ENCODE measurements at regions not wholly inside any gene's neighbourhood (a gene's known extent, or its start where the extent isn't known, plus 50 kb on each side); places are given as distances from the start of the nearest gene placed in this dataset.

GRCh38 chr4:159881158-159881557, 778.3 kb downstream of the RAPGEF2 start (continued):
- TF ChIP-seq CREB1 (IDR thresholded peaks at IDR 0.05; ENCODE audit: low read depth) (no peak), SREBF2 (IDR thresholded peaks at IDR 0.05; ENCODE audit: low read length) (no peak), E2F4 (IDR thresholded peaks at IDR 0.05; ENCODE audit: low read depth, low read length) (no peak), YBX1 (IDR thresholded peaks at IDR 0.05) (no peak)

GRCh38 chr4:159884989-159885388, 782.1 kb downstream of the RAPGEF2 start:
- Histone ChIP-seq H3K4me3 (no peak overlapping the region), H3K9me3 (replicated peaks; ENCODE audit: control insufficient read depth, insufficient read depth, low read length) (no peaks in the 10 kb centered on the region), H3K79me2 (ENCODE audit: control insufficient read depth, insufficient read depth, low read length) (no peaks in the 10 kb centered on the region), H2AFZ (ENCODE audit: control insufficient read depth, low read depth, low read length) (no peak overlapping the region), H3K27me3 (replicated peaks in 1 of 2; ENCODE audit: control insufficient read depth in 2 of 2, insufficient read depth in 2 of 2, low read length in 1 of 2) (no peaks in the 10 kb centered on the region), H3K9ac (ENCODE audit: control insufficient read depth, insufficient read depth, low read length) (no peak overlapping the region), H4K20me1 (ENCODE audit: control insufficient read depth, insufficient read depth) (no peaks in the 10 kb centered on the region), H3K4me1 (ENCODE audit: control insufficient read depth, insufficient read depth, low read length) (no peaks in the 10 kb centered on the region), H3K4me2 (ENCODE audit: control insufficient read depth, insufficient read depth) (no peak overlapping the region), H3K36me3 (ENCODE audit: control insufficient read depth in 2 of 2, insufficient read depth in 2 of 2, low read length in 1 of 2) (no peaks in the 10 kb centered on the region), H3K27ac (ENCODE audit: control insufficient read depth, insufficient read depth) (no peak overlapping the region)
- RAD21 ChIA-PET (ENCODE audit: unreplicated experiment): no interaction called here
- SMC1A ChIA-PET (ENCODE audit: uncharacterized antibody, unreplicated experiment): no interaction called here
- BruUV-seq (replicated peaks): no TSS peak
- in situ Hi-C loops (cut with MboI) (no loop called here), intact Hi-C loops (cut with micrococcal nuclease; ENCODE audit: unreplicated experiment) (no loop called here)
- TF ChIP-seq NR2C1 (IDR thresholded peaks at IDR 0.05) (no peak), PML (IDR thresholded peaks at IDR 0.05; ENCODE audit: low read length) (no peak), KAT2A (conservative IDR thresholded peaks at IDR 0.05; ENCODE audit: control insufficient read depth, low read depth, low read length) (no peak), BHLHE40 (IDR thresholded peaks at IDR 0.05; ENCODE audit: borderline replicate concordance in 1 of 2, low read depth in 2 of 2, low read length in 1 of 2) (no peak), CREB1 (IDR thresholded peaks at IDR 0.05; ENCODE audit: low read depth) (no peak), RUNX3 (IDR thresholded peaks at IDR 0.05; ENCODE audit: low read length) (no peak), MLLT1 (IDR thresholded peaks at IDR 0.05) (no peak)
- 10% methylated on average over 4 of the region's 4 CpGs for WGBS (ENCODE audit: insufficient coverage, insufficient replicate concordance, low lambda C conversion rate, missing lambda C conversion rate)
- DNase-seq (ENCODE audit: low read depth, low spot score): no peak
- no peak for FAIRE-seq
- CTCF ChIA-PET: no interaction called here
- no peak for ATAC-seq
- POLR2A ChIA-PET: no interaction called here
